Epithelial cell of proximal tubule (primary cell): ENCODE measurements at regions not wholly inside any gene's neighbourhood (a gene's known extent, or its start where the extent isn't known, plus 50 kb on each side); places are given as distances from the start of the nearest gene placed in this dataset.

ENCODE experiments used
- DNase-seq: peaks from one replicate; pipeline ENCODE4 v3.0.0-alpha.2; 2011; ENCODE audit warnings: low read depth
- H3K4me3 ChIP-seq: 2 replicates; pipeline ENCODE4 v1.5.1; 2011; ENCODE audit warnings: low read depth, mild to moderate bottlenecking, low read length
- CTCF ChIP-seq: conservative IDR thresholded peaks from 2 replicates; pipeline ENCODE4 v1.5.1; 2012; ENCODE audit warnings: low read depth, mild to moderate bottlenecking, low read length

GRCh38 chr4:144799486-144799885 lies 153.5 kb downstream of the HHIP start:
- DNase-seq = no peak
- H3K4me3 ChIP-seq = no peak overlapping the region
- TF ChIP-seq CTCF = no peak

DNA sequence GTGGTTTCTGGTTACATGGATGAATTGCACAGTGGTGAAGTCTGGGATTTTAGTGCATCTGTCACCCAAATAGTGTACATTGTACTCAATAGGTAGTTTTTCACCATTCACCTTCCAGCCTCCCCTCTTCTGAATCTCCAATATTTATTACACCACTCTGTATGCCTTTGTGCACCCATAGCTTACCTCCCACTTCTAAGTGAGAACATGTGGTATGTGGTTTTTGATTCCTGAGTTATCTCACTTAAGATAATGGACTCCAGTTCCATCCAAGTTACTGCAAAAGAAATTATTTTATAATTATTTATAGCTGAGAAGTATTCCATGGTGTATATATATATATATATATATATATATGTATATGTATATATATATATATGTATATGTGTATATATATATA lies 155.8 kb downstream of the HHIP start:
- DNase-seq = no peak
- no peak overlapping the region for H3K4me3 ChIP-seq
- TF ChIP-seq CTCF = no peak

DNA sequence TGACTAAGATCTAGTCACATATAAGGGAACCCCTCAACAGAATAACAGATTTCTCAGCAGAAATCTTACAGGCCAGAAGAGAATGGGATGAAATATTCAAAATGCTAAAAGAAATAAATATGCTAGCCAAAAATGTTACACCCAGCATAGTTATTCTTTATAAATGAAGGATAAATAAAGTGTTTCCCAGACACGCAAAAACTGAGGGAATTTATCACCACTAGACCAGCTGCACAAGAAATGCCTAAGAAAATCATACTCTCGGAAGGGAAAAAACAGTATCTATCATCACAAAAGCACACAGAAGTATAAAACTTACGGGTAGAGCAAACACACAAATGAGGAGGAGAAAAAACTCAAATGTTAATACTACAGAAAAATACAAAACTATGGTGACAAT lies 162.1 kb downstream of the HHIP start:
- TF ChIP-seq CTCF = no peak
- no peak overlapping the region for H3K4me3 ChIP-seq
- DNase-seq = no peak

DNA sequence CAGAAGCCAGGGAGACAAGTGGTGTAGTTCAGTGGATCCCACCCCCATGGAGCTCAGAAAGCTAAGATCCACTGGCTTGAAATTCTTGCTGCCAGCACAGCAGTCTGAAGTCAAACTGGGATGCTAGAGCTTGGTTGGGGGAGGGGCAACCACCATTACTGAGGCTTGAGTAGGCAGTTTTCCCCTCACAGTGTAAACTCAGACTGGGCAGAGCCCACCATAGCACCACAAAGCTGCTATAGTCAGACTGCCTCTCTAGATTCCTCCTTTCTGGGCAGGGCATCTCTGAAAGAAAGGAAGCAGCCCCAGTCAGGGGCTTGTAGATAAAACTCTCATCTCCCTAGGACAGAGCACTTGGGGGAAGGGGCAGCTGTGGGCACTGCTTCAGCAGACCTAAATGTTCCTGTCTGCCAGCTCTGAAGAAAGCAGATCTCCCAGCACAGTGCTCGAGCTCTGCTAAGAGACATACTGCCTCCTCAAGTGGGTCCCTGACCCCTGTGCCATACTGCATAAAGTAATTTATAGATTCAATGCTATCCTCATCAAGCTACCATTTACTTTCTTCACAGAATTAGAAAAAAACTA lies 163.2 kb downstream of the HHIP start:
- TF ChIP-seq CTCF = no peak
- H3K4me3 ChIP-seq = no peak overlapping the region
- no peak for DNase-seq

DNA sequence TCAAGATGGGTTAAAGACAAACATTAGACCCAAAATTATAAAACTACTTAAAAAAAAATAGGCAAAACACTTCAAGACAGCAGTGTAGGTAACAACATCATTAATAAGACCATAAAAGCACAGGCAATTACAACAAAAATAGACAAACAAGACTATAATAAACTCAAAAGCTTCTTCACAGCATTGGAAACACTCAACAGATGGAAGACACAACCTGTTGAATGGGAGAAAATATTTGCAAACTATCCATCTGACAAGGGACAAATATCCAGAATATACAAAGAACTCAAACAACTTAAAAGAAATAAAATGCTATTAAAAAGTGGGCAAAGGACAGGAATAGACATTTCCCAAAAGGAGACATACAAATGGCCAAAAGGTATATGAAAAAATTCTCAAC lies 170.7 kb downstream of the HHIP start:
- DNase-seq = no peak
- TF ChIP-seq CTCF = no peak
- no peak overlapping the region for H3K4me3 ChIP-seq

DNA sequence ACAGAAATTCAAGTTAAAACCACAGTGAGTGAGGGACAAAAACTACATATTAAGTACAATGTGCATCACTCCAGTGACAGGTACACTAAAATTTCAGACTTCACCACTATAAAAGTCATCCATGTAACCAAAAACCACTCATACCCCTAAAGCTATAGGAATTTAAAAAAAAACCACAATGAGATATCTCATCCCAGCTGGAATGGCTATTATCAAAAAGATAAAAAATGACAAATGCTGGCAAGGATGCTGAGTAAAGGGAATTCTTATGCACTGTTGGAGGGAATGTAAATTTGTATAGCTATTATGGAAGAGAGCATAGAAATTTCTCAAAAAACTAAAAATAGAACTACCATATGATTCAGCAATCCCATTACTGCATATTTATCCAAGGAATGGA lies 171.1 kb downstream of the HHIP start:
- DNase-seq = no peak
- no peak for TF ChIP-seq CTCF
- no peak overlapping the region for H3K4me3 ChIP-seq

DNA sequence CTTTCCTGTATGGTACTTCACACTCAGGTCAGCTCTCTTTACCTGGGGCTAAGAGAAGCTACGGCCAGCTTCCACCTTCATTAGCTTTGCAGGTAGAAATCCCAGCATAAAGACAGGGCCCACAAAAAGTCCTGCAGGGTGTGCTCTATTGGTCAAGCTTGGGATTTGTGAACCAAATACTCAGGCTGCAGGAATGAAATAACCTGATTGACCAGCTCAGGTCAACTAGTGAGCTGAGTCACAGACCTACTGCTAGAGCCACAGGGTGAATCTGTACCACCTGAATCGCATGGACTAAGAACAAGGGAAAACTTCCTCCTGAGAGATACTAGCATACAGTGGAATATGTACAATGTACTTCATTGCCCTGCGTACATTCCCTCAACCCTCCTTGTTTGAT lies 172.2 kb downstream of the HHIP start:
- H3K4me3 ChIP-seq = no peak overlapping the region
- no peak for TF ChIP-seq CTCF
- DNase-seq = no peak
